ENCODE measurements at regions not wholly inside any gene's neighbourhood (a gene's known extent, or its start where the extent isn't known, plus 50 kb on each side); places are given as distances from the start of the nearest gene placed in this dataset.

DNA sequence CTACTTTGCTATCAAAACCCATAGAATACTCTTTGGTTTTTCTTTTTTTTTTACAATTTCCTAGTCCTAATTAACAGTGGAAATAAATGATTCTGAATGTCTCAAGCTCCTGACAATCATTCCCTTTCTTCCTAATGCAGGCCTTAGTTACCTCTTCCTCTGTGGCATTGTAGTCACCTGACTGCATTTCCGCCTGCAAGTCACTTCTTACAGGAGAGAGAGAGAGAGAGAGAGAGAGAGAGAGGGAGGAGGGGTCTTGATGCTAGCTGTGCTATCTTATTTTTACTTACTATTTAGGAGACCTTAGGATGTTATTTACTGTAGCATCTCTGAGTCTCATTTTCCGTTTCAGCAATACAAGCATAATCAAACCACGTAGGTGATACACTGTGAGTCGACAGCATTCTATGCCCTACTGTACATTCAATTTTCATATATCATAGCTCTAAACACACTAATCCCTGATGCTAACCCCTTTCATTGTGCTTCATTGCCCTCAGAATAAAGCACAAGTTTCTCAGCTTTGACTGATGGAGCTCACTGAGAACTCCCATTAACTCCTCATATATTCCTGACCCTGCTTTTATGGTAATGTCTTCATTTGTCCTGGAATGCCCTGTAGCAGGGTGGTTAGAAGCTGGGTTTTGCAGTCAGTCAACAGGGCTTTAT is 1237.3 kb downstream of the XPNPEP1 start:
- Mint-ChIP-seq H3K27me3 (ENCODE audit: insufficient read depth, low read depth, poor library complexity) (no peaks in the 10 kb centered on the region), H3K4me1 (peaks cover 12% of the 10 kb centered on the region), H3K27ac (0 out of 2 replicates have a peak overlapping the region, but pooled peaks have one; percentile 5), H3K4me3 (no peak overlapping the region), H3K36me3 (ENCODE audit: low read depth) (no peaks in the 10 kb centered on the region), H3K9me3 (no peaks in the 10 kb centered on the region)
- Histone ChIP-seq H3K4me1 (ENCODE audit: insufficient read depth) (no peaks in the 10 kb centered on the region), H3K36me3 (ENCODE audit: insufficient read depth) (no peaks in the 10 kb centered on the region), H4K20me1 (replicated peaks; ENCODE audit: insufficient read depth) (no peaks in the 10 kb centered on the region), H3K4me2 (0 out of 2 replicates have a peak overlapping the region, but pooled peaks have one; percentile 28), H2AFZ (no peak overlapping the region; the same call in 1 of the 2 replicates), H3K27me3 (ENCODE audit: insufficient read depth) (no peaks in the 10 kb centered on the region), H3K79me2 (replicated peaks; ENCODE audit: insufficient read depth) (no peaks in the 10 kb centered on the region), H3K27ac (ENCODE audit: low read depth) (no peak overlapping the region), H3K4me3 (no peak overlapping the region), H3K9me2 (ENCODE audit: insufficient read depth) (no peaks in the 10 kb centered on the region), H3F3A (replicated peaks; ENCODE audit: low read depth) (no peaks in the 10 kb centered on the region)
- TF ChIP-seq STAT1 (IDR thresholded peaks at IDR 0.05; ENCODE audit: unreplicated experiment): no peak
- TF ChIP-seq, protein P1, sequence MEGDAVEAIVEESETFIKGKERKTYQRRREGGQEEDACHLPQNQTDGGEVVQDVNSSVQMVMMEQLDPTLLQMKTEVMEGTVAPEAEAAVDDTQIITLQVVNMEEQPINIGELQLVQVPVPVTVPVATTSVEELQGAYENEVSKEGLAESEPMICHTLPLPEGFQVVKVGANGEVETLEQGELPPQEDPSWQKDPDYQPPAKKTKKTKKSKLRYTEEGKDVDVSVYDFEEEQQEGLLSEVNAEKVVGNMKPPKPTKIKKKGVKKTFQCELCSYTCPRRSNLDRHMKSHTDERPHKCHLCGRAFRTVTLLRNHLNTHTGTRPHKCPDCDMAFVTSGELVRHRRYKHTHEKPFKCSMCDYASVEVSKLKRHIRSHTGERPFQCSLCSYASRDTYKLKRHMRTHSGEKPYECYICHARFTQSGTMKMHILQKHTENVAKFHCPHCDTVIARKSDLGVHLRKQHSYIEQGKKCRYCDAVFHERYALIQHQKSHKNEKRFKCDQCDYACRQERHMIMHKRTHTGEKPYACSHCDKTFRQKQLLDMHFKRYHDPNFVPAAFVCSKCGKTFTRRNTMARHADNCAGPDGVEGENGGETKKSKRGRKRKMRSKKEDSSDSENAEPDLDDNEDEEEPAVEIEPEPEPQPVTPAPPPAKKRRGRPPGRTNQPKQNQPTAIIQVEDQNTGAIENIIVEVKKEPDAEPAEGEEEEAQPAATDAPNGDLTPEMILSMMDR (conservative IDR thresholded peaks at IDR 0.05; ENCODE audit: low read depth in 2 of 2): no peak
- no peak for TF ChIP-seq POLR2AphosphoS5 (IDR thresholded peaks at IDR 0.05; ENCODE audit: low read depth)
- no peak for TF ChIP-seq EZH2 (IDR thresholded peaks at IDR 0.05; ENCODE audit: low read depth, unreplicated experiment)
- no peak for TF ChIP-seq JUNB (IDR thresholded peaks at IDR 0.05; ENCODE audit: unreplicated experiment)
- TF ChIP-seq REST (IDR thresholded peaks at IDR 0.05; ENCODE audit: unreplicated experiment): no peak
- no peak for TF ChIP-seq EZH2phosphoT487 (IDR thresholded peaks at IDR 0.05; ENCODE audit: unreplicated experiment)
- no peak for TF ChIP-seq NANOG (IDR thresholded peaks at IDR 0.05; ENCODE audit: borderline replicate concordance)
- no peak for TF ChIP-seq CREB1 (CRISPR knock-in tag; IDR thresholded peaks at IDR 0.05; ENCODE audit: low read depth)
- no peak for TF ChIP-seq ZNF331 (CRISPR knock-in tag; IDR thresholded peaks at IDR 0.05; ENCODE audit: low read depth)
- TF ChIP-seq ZNF462 (CRISPR knock-in tag; IDR thresholded peaks at IDR 0.05): no peak
- no peak for TF ChIP-seq ETS1 (IDR thresholded peaks at IDR 0.05)
- ATAC-seq (peak; percentile 57), DNase-seq (ENCODE audit: low spot score) (peak; percentile 24)

All from GM23338 (cell line).